Fibroblast of skin of scalp (primary cell): ENCODE measurements at regions not wholly inside any gene's neighbourhood (a gene's known extent, or its start where the extent isn't known, plus 50 kb on each side); places are given as distances from the start of the nearest gene placed in this dataset.

ENCODE experiments used
- DNase-seq: peaks from one replicate; pipeline ENCODE4 v3.0.0-alpha.2; 2013

- no peak for DNase-seq
Observed at GRCh38 chr4:23741681-23742191, 148.1 kb downstream of the PPARGC1A start.

GRCh38 chr4:23737571-23737970 lies 152.3 kb downstream of the PPARGC1A start:
- no peak for DNase-seq

- no peak for DNase-seq
Observed at GRCh38 chr4:23736466-23736865, 153.4 kb downstream of the PPARGC1A start.

- DNase-seq = no peak
Observed at GRCh38 chr4:23734000-23734399, 155.8 kb downstream of the PPARGC1A start.

- DNase-seq = no peak
Observed at GRCh38 chr4:23733476-23733875, 156.4 kb downstream of the PPARGC1A start.

GRCh38 chr4:23730998-23731397 lies 158.8 kb downstream of the PPARGC1A start:
- DNase-seq = no peak

- DNase-seq = no peak
Observed at GRCh38 chr4:23728971-23729370, 160.9 kb downstream of the PPARGC1A start.

GRCh38 chr4:23728393-23728792 lies 161.5 kb downstream of the PPARGC1A start:
- DNase-seq = peak; percentile 97

- peak; percentile 11 for DNase-seq
Observed at GRCh38 chr4:23720556-23720955, 169.3 kb downstream of the PPARGC1A start.

- no peak for DNase-seq
Observed at GRCh38 chr4:23718435-23718834, 171.4 kb downstream of the PPARGC1A start.

GRCh38 chr4:23717528-23718248 lies 172.2 kb downstream of the PPARGC1A start:
- DNase-seq = peak; percentile 26

GRCh38 chr4:23710298-23710697 lies 179.5 kb downstream of the PPARGC1A start:
- no peak for DNase-seq

GRCh38 chr4:23707652-23708026 lies 182.2 kb downstream of the PPARGC1A start:
- no peak for DNase-seq

- no peak for DNase-seq
Observed at GRCh38 chr4:23706972-23707651, 182.7 kb downstream of the PPARGC1A start.

- DNase-seq = no peak
Observed at GRCh38 chr4:23700197-23700596, 189.7 kb downstream of the PPARGC1A start.

GRCh38 chr4:23697722-23698121 lies 192.1 kb downstream of the PPARGC1A start:
- no peak for DNase-seq

- DNase-seq = no peak
Observed at GRCh38 chr4:23697001-23697528, 192.8 kb downstream of the PPARGC1A start.

- no peak for DNase-seq
Observed at GRCh38 chr4:23686169-23686897, 203.5 kb downstream of the PPARGC1A start.

- DNase-seq = no peak
Observed at GRCh38 chr4:23685471-23685870, 204.4 kb downstream of the PPARGC1A start.

- DNase-seq = peak; percentile 56
Observed at GRCh38 chr4:23680671-23681518, 209.0 kb downstream of the PPARGC1A start.

GRCh38 chr4:23674694-23675093 lies 215.2 kb downstream of the PPARGC1A start:
- no peak for DNase-seq

GRCh38 chr4:23667659-23668058 lies 222.2 kb downstream of the PPARGC1A start:
- no peak for DNase-seq
